ENCODE measurements at regions not wholly inside any gene's neighbourhood (a gene's known extent, or its start where the extent isn't known, plus 50 kb on each side); places are given as distances from the start of the nearest gene placed in this dataset.

- Histone ChIP-seq H3K27me3 (ENCODE audit: low read depth) (no peaks in the 10 kb centered on the region), H3K36me3 (no peaks in the 10 kb centered on the region), H3K4me1 (no peaks in the 10 kb centered on the region), H3K9me3 (no peaks in the 10 kb centered on the region), H3K4me3 (no peak overlapping the region), H3K27ac (no peak overlapping the region)
- intact Hi-C loops (cut with DNase I), result no loop called here
- ATAC-seq (no peak), DNase-seq (no peak)
- TF ChIP-seq CTCF (IDR thresholded peaks at IDR 0.05), result no peak
These were observed 312.0 kb downstream of the GPD2 start for GRCh38 chr2:156748221-156748620.

- Histone ChIP-seq H3K9me3 (no peaks in the 10 kb centered on the region), H3K4me1 (no peaks in the 10 kb centered on the region), H3K4me3 (no peak overlapping the region), H3K27me3 (ENCODE audit: low read depth) (no peaks in the 10 kb centered on the region), H3K27ac (no peak overlapping the region), H3K36me3 (no peaks in the 10 kb centered on the region)
- intact Hi-C loops (cut with DNase I), result no loop called here
- no peak for TF ChIP-seq CTCF (IDR thresholded peaks at IDR 0.05)
- DNase-seq (no peak), ATAC-seq (no peak)
These were observed 315.9 kb downstream of the GPD2 start for GRCh38 chr2:156752042-156752441.

- H3K27me3 ChIP-seq (ENCODE audit: low read depth), result no peaks in the 10 kb centered on the region
- no peak overlapping the region for H3K4me3 ChIP-seq
- no peaks in the 10 kb centered on the region for H3K4me1 ChIP-seq
- no peak for TF ChIP-seq CTCF (IDR thresholded peaks at IDR 0.05)
- DNase-seq, result no peak
- H3K36me3 ChIP-seq, result no peaks in the 10 kb centered on the region
- no peaks in the 10 kb centered on the region for H3K9me3 ChIP-seq
- no peak for ATAC-seq
- intact Hi-C loops (cut with DNase I), result no loop called here
- no peak overlapping the region for H3K27ac ChIP-seq
These were observed 317.6 kb downstream of the GPD2 start for GRCh38 chr2:156753766-156754165.

GRCh38 chr2:156756516-156756915, 320.3 kb downstream of the GPD2 start:
- no peaks in the 10 kb centered on the region for H3K9me3 ChIP-seq
- H3K4me3 ChIP-seq, result no peak overlapping the region
- intact Hi-C loops (cut with DNase I), result no loop called here
- no peak for DNase-seq
- no peak for ATAC-seq
- H3K27ac ChIP-seq, result no peak overlapping the region
- no peaks in the 10 kb centered on the region for H3K36me3 ChIP-seq
- H3K4me1 ChIP-seq, result no peaks in the 10 kb centered on the region
- no peaks in the 10 kb centered on the region for H3K27me3 ChIP-seq (ENCODE audit: low read depth)
- no peak for TF ChIP-seq CTCF (IDR thresholded peaks at IDR 0.05)

GRCh38 chr2:156763174-156763573, 327.0 kb downstream of the GPD2 start:
- no peak for DNase-seq
- H3K4me1 ChIP-seq, result no peaks in the 10 kb centered on the region
- H3K9me3 ChIP-seq, result peaks cover 3% of the 10 kb centered on the region
- intact Hi-C loops (cut with DNase I), result no loop called here
- H3K27ac ChIP-seq, result no peak overlapping the region
- no peak for ATAC-seq
- H3K36me3 ChIP-seq, result no peaks in the 10 kb centered on the region
- no peaks in the 10 kb centered on the region for H3K27me3 ChIP-seq (ENCODE audit: low read depth)
- no peak overlapping the region for H3K4me3 ChIP-seq
- TF ChIP-seq CTCF (IDR thresholded peaks at IDR 0.05), result no peak

GRCh38 chr2:156765043-156765442, 328.9 kb downstream of the GPD2 start:
- Histone ChIP-seq H3K27me3 (ENCODE audit: low read depth) (no peaks in the 10 kb centered on the region), H3K4me1 (no peaks in the 10 kb centered on the region), H3K27ac (no peak overlapping the region), H3K36me3 (no peaks in the 10 kb centered on the region), H3K9me3 (peaks cover 8% of the 10 kb centered on the region), H3K4me3 (no peak overlapping the region)
- DNase-seq (no peak), ATAC-seq (no peak)
- TF ChIP-seq CTCF (IDR thresholded peaks at IDR 0.05), result no peak
- intact Hi-C loops (cut with DNase I), result no loop called here

Data from lower lobe of right lung (tissue), 2 donors.